Fibroblast of pulmonary artery (primary cell): ENCODE measurements at regions not wholly inside any gene's neighbourhood (a gene's known extent, or its start where the extent isn't known, plus 50 kb on each side); places are given as distances from the start of the nearest gene placed in this dataset.

ENCODE experiments used
- DNase-seq: peaks from one replicate; pipeline ENCODE4 v3.0.0-alpha.2; 2010; ENCODE audit warnings: low read depth
- H3K4me3 ChIP-seq: replicated peaks from 2 replicates; pipeline ENCODE4 v1.5.1; 2011; ENCODE audit warnings: low read depth, mild to moderate bottlenecking, control low read depth, low read length, moderate library complexity
- CTCF ChIP-seq: IDR thresholded peaks from 2 replicates; pipeline ENCODE4 v1.5.1; 2011; ENCODE audit warnings: mild to moderate bottlenecking, control low read depth, low read length, inconsistent platforms; ENCODE audit errors: missing control alignments

- no peak overlapping the region for H3K4me3 ChIP-seq
- DNase-seq = no peak
- TF ChIP-seq CTCF = no peak
Measured at GRCh38 chr3:110487840-110488239, 583.8 kb upstream of the NECTIN3 start.

GRCh38 chr3:110491413-110491812, 580.2 kb upstream of the NECTIN3 start:
- TF ChIP-seq CTCF = no peak
- H3K4me3 ChIP-seq = no peak overlapping the region
- DNase-seq = no peak

GRCh38 chr3:110492876-110493275, 578.7 kb upstream of the NECTIN3 start:
- no peak overlapping the region for H3K4me3 ChIP-seq
- no peak for TF ChIP-seq CTCF
- no peak for DNase-seq

GRCh38 chr3:110493438-110494092, 578.1 kb upstream of the NECTIN3 start:
- DNase-seq = no peak
- no peak overlapping the region for H3K4me3 ChIP-seq
- no peak for TF ChIP-seq CTCF

- TF ChIP-seq CTCF = no peak
- no peak overlapping the region for H3K4me3 ChIP-seq
- no peak for DNase-seq
Measured at GRCh38 chr3:110494093-110494490, 577.5 kb upstream of the NECTIN3 start.

- TF ChIP-seq CTCF = no peak
- H3K4me3 ChIP-seq = no peak overlapping the region
- no peak for DNase-seq
Measured at GRCh38 chr3:110494728-110495127, 576.9 kb upstream of the NECTIN3 start.
